Ishikawa (cell line): ENCODE measurements at regions not wholly inside any gene's neighbourhood (a gene's known extent, or its start where the extent isn't known, plus 50 kb on each side); places are given as distances from the start of the nearest gene placed in this dataset.

ENCODE experiments used
- CEBPB ChIP-seq: IDR thresholded peaks from 2 replicates; pipeline ENCODE4 v1.6.1; 2012
- CREB1 ChIP-seq: IDR thresholded peaks from 2 replicates; pipeline ENCODE4 v1.6.1; 2012; ENCODE audit warnings: low read depth
- EGR1 ChIP-seq: IDR thresholded peaks from 2 replicates; pipeline ENCODE4 v1.6.1; 2012
- EP300 ChIP-seq: IDR thresholded peaks from 2 replicates; pipeline ENCODE4 v1.6.1; 2012; ENCODE audit warnings: borderline replicate concordance
- FOXM1 ChIP-seq: IDR thresholded peaks from 2 replicates; pipeline ENCODE4 v1.6.1; 2012; ENCODE audit warnings: low read depth, borderline replicate concordance
- NFIC ChIP-seq: IDR thresholded peaks from 2 replicates; pipeline ENCODE4 v1.6.1; 2012
- RAD21 ChIP-seq: IDR thresholded peaks from 2 replicates; pipeline ENCODE4 v1.6.1; 2012; ENCODE audit warnings: low read depth
- TAF1 ChIP-seq: IDR thresholded peaks from 2 replicates; pipeline ENCODE4 v1.6.1; 2012; ENCODE audit warnings: low read depth, mild to moderate bottlenecking
- TCF12 ChIP-seq: IDR thresholded peaks from 2 replicates; pipeline ENCODE4 v1.6.1; 2012; ENCODE audit warnings: low read depth
- TEAD4 ChIP-seq: IDR thresholded peaks from 2 replicates; pipeline ENCODE4 v1.6.1; 2012
- YY1 ChIP-seq: IDR thresholded peaks from 2 replicates; pipeline ENCODE4 v1.6.1; 2012; ENCODE audit warnings: low read depth
- ZBTB7A ChIP-seq: IDR thresholded peaks from 2 replicates; pipeline ENCODE4 v1.6.1; 2012; ENCODE audit warnings: low read depth
- TF ChIP-seq, protein P1 (sequence below): IDR thresholded peaks from 2 replicates; pipeline ENCODE4 v1.6.1; 2012
- TF ChIP-seq, protein P2 (sequence below): IDR thresholded peaks from 2 replicates; pipeline ENCODE4 v1.6.1; 2012; ENCODE audit warnings: low read depth, mild to moderate bottlenecking
- TF ChIP-seq, protein P3 (sequence below): IDR thresholded peaks from 2 replicates; pipeline ENCODE4 v1.6.1; 2012

DNA sequence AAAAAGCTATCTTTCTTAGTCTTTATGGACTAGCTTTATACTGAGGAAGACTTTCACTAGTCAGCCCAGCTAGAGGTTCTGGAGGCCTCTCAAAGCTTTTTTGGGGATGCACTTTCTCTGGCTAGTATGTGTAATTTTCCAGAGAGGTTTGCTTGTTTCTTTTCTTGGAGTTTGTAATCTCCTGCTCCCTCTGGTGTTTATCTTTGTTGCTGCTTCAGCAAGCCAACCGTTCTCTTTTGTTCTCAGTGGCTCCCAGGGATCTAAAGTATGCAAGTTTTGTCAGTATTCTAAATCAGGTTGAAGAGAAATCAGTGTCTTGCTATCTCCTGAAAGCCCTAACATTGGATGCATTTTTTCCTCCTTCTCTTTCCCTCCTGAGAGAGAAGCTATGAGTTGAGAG lies 121.1 kb upstream of the MYO16 start:
- TF ChIP-seq, protein P1, sequence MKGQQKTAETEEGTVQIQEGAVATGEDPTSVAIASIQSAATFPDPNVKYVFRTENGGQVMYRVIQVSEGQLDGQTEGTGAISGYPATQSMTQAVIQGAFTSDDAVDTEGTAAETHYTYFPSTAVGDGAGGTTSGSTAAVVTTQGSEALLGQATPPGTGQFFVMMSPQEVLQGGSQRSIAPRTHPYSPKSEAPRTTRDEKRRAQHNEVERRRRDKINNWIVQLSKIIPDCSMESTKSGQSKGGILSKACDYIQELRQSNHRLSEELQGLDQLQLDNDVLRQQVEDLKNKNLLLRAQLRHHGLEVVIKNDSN = no peak
- TF ChIP-seq RAD21 = peak; percentile 34; the same call in 1 of the 2 replicates

DNA sequence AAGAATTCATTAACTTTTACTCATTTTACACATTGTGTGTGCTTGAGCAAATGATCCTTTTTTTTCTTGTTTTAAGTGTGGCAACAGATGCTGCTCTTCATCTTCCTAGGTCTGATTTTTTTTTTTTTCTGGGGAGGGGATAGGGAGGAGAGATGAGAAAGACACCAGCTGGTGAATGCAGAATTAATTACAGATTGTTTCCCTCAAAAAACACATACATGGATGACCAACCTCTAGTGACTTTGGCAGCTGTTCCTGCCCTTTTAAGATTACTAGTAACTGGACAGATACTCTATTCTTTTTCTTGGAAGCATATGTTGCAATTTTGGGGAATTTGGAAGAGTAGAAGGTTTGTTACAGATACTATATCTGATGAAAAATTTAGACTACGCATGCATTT lies 103.6 kb upstream of the MYO16 start:
- no peak for TF ChIP-seq TCF12
- TF ChIP-seq EP300 = no peak
- no peak for TF ChIP-seq RAD21
- TF ChIP-seq, protein P2, sequence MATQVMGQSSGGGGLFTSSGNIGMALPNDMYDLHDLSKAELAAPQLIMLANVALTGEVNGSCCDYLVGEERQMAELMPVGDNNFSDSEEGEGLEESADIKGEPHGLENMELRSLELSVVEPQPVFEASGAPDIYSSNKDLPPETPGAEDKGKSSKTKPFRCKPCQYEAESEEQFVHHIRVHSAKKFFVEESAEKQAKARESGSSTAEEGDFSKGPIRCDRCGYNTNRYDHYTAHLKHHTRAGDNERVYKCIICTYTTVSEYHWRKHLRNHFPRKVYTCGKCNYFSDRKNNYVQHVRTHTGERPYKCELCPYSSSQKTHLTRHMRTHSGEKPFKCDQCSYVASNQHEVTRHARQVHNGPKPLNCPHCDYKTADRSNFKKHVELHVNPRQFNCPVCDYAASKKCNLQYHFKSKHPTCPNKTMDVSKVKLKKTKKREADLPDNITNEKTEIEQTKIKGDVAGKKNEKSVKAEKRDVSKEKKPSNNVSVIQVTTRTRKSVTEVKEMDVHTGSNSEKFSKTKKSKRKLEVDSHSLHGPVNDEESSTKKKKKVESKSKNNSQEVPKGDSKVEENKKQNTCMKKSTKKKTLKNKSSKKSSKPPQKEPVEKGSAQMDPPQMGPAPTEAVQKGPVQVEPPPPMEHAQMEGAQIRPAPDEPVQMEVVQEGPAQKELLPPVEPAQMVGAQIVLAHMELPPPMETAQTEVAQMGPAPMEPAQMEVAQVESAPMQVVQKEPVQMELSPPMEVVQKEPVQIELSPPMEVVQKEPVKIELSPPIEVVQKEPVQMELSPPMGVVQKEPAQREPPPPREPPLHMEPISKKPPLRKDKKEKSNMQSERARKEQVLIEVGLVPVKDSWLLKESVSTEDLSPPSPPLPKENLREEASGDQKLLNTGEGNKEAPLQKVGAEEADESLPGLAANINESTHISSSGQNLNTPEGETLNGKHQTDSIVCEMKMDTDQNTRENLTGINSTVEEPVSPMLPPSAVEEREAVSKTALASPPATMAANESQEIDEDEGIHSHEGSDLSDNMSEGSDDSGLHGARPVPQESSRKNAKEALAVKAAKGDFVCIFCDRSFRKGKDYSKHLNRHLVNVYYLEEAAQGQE = no peak
- TF ChIP-seq EGR1 = no peak
- TF ChIP-seq, protein P1 = no peak
- no peak for TF ChIP-seq TAF1
- TF ChIP-seq, protein P3, sequence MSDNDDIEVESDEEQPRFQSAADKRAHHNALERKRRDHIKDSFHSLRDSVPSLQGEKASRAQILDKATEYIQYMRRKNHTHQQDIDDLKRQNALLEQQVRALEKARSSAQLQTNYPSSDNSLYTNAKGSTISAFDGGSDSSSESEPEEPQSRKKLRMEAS = no peak
- no peak for TF ChIP-seq YY1
- TF ChIP-seq CREB1 = no peak
- TF ChIP-seq ZBTB7A = no peak
- no peak for TF ChIP-seq FOXM1

DNA sequence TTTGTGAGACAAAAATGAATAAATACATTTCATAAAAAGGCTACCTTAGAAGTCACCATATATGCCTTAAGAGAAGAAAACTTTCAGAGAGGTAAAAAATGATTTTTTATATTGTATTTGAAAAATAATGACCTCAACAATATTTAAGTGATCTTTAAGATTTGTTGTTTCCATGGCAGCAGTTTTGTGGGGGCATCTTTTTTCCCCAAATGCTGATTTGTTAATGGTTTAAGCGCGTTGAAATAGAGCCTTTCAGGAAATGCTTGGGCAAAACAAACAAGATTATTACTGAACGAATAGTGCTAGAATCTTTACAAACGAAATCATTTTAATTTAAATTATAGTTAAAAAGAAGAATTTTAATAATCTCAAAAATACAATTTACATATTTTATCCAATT lies 103.1 kb upstream of the MYO16 start:
- TF ChIP-seq, protein P2 = no peak
- TF ChIP-seq CEBPB (no peak), EP300 (no peak), NFIC (no peak), FOXM1 (no peak), EGR1 (no peak), ZBTB7A (no peak), TAF1 (no peak), RAD21 (no peak), TEAD4 (no peak), TCF12 (no peak), CREB1 (no peak), YY1 (no peak)
- TF ChIP-seq, protein P3 = no peak
- TF ChIP-seq, protein P1 = no peak

DNA sequence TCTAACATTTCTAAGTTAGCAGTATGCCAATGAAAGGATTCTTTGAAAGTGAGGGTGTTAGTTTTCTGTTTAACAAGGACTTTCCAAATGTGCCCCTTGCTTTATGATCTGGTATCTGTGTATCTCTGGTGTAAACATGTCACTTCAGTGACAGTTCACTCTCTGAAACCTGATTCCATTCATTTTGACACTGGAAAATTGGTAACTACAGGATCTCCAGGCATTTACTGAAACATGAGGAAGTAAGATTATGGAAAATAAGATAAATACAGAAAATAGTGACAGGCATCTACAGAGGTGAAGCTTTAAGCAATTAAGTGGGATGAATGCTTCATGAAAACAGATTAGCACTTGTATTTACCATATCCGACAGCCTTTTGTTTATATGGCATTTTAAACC lies 101.6 kb upstream of the MYO16 start:
- TF ChIP-seq CEBPB (no peak), ZBTB7A (no peak), TCF12 (no peak), FOXM1 (no peak), RAD21 (no peak), EP300 (no peak), TEAD4 (no peak), CREB1 (no peak), NFIC (no peak), TAF1 (no peak), EGR1 (no peak), YY1 (no peak)
- TF ChIP-seq, protein P3 = no peak
- TF ChIP-seq, protein P1 = no peak
- TF ChIP-seq, protein P2 = no peak
